ENCODE measurements at regions not wholly inside any gene's neighbourhood (a gene's known extent, or its start where the extent isn't known, plus 50 kb on each side); places are given as distances from the start of the nearest gene placed in this dataset.

DNA sequence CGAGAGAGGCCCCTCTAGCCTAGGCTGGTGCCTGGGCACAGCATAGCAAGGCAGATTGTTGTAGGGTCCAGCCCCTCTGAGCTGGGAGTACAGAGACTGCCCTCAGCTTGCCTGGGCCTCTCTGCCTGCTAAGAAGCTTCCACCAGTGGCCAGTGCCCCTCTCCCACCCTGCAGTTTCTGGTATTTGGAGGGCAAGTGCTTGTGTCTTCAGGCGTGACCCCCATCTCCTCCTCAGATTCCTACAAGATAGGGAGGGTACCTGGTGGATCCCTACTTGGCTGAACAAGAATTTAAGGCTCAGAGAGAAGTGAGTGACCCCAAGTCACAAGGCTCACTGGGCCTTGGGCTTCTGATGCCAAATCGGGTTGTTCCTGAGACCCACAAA, 152.7 kb downstream of the URI1 start:
- POLR2A ChIA-PET, result no interaction called here

More for the DNA sequence above, 152.7 kb downstream of the URI1 start:
- TF ChIP-seq SP1 (IDR thresholded peaks at IDR 0.05; ENCODE audit: low read depth) (no peak), RAD21 (IDR thresholded peaks at IDR 0.05; ENCODE audit: low read depth) (no peak), EZH2 (IDR thresholded peaks at IDR 0.05) (no peak), YY1 (IDR thresholded peaks at IDR 0.05; ENCODE audit: extremely low read depth, insufficient replicate concordance, low read depth, low read length) (no peak), SIN3A (IDR thresholded peaks at IDR 0.05; ENCODE audit: low read depth) (no peak), SRF (IDR thresholded peaks at IDR 0.05; ENCODE audit: low read depth) (no peak), POLR2AphosphoS5 (IDR thresholded peaks at IDR 0.05; ENCODE audit: low read depth, low read length) (no peak), CEBPB (IDR thresholded peaks at IDR 0.05; ENCODE audit: low read depth) (no peak), TCF7L2 (IDR thresholded peaks at IDR 0.05; ENCODE audit: borderline replicate concordance, extremely low read depth, insufficient read depth, insufficient read length) (no peak), FOSL1 (IDR thresholded peaks at IDR 0.05; ENCODE audit: low read depth) (no peak), ZNF274 (IDR thresholded peaks at IDR 0.05; ENCODE audit: low read depth, low read length) (no peak), EZH2phosphoT487 (IDR thresholded peaks at IDR 0.05; ENCODE audit: borderline replicate concordance) (no peak), CBX3 (IDR thresholded peaks at IDR 0.05; ENCODE audit: low read depth) (no peak)
- TF ChIP-seq, protein P1, sequence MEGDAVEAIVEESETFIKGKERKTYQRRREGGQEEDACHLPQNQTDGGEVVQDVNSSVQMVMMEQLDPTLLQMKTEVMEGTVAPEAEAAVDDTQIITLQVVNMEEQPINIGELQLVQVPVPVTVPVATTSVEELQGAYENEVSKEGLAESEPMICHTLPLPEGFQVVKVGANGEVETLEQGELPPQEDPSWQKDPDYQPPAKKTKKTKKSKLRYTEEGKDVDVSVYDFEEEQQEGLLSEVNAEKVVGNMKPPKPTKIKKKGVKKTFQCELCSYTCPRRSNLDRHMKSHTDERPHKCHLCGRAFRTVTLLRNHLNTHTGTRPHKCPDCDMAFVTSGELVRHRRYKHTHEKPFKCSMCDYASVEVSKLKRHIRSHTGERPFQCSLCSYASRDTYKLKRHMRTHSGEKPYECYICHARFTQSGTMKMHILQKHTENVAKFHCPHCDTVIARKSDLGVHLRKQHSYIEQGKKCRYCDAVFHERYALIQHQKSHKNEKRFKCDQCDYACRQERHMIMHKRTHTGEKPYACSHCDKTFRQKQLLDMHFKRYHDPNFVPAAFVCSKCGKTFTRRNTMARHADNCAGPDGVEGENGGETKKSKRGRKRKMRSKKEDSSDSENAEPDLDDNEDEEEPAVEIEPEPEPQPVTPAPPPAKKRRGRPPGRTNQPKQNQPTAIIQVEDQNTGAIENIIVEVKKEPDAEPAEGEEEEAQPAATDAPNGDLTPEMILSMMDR (IDR thresholded peaks at IDR 0.05 in 2 of 3, conservative IDR thresholded peaks at IDR 0.05 in 1 of 3; ENCODE audit: borderline replicate concordance in 1 of 3, insufficient read depth in 1 of 3, low read depth in 2 of 3, low read length in 2 of 3), result no peak
- TF ChIP-seq, protein P2, sequence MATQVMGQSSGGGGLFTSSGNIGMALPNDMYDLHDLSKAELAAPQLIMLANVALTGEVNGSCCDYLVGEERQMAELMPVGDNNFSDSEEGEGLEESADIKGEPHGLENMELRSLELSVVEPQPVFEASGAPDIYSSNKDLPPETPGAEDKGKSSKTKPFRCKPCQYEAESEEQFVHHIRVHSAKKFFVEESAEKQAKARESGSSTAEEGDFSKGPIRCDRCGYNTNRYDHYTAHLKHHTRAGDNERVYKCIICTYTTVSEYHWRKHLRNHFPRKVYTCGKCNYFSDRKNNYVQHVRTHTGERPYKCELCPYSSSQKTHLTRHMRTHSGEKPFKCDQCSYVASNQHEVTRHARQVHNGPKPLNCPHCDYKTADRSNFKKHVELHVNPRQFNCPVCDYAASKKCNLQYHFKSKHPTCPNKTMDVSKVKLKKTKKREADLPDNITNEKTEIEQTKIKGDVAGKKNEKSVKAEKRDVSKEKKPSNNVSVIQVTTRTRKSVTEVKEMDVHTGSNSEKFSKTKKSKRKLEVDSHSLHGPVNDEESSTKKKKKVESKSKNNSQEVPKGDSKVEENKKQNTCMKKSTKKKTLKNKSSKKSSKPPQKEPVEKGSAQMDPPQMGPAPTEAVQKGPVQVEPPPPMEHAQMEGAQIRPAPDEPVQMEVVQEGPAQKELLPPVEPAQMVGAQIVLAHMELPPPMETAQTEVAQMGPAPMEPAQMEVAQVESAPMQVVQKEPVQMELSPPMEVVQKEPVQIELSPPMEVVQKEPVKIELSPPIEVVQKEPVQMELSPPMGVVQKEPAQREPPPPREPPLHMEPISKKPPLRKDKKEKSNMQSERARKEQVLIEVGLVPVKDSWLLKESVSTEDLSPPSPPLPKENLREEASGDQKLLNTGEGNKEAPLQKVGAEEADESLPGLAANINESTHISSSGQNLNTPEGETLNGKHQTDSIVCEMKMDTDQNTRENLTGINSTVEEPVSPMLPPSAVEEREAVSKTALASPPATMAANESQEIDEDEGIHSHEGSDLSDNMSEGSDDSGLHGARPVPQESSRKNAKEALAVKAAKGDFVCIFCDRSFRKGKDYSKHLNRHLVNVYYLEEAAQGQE (IDR thresholded peaks at IDR 0.05; ENCODE audit: low read depth), result no peak
- TF ChIP-seq, protein P3, sequence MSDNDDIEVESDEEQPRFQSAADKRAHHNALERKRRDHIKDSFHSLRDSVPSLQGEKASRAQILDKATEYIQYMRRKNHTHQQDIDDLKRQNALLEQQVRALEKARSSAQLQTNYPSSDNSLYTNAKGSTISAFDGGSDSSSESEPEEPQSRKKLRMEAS (IDR thresholded peaks at IDR 0.05), result no peak
- intact Hi-C loops (cut with micrococcal nuclease), result no loop called here
- ChIA-PET CTCF (no interaction called here), RAD21 (ENCODE audit: low non-redundant PET in 1 of 2, low total read pairs in 2 of 2, uncharacterized antibody in 2 of 2, unreplicated experiment in 2 of 2) (no interaction called here)
- Histone ChIP-seq H3K36me3 (ENCODE audit: control insufficient read depth in 1 of 2, insufficient read depth in 2 of 2, low read length in 2 of 2) (no peaks in the 10 kb centered on the region), H3K9me2 (ENCODE audit: insufficient read depth) (no peaks in the 10 kb centered on the region), H3K27me3 (ENCODE audit: insufficient read depth, low read length) (no peaks in the 10 kb centered on the region), H4K20me1 (ENCODE audit: insufficient read depth) (no peaks in the 10 kb centered on the region), H3K4me1 (ENCODE audit: control insufficient read depth in 1 of 2, insufficient read depth in 2 of 2, low read length in 2 of 2) (no peaks in the 10 kb centered on the region), H3K4me2 (ENCODE audit: low read length) (no peak overlapping the region), H3K79me2 (ENCODE audit: insufficient read depth, low read length) (no peaks in the 10 kb centered on the region), H3K4me3 (replicated peaks in 1 of 2; ENCODE audit: low read depth in 1 of 2, low read length in 2 of 2) (no peak overlapping the region), H3K9ac (ENCODE audit: low read length) (no peak overlapping the region), H3K27ac (ENCODE audit: low read depth, low read length) (no peak overlapping the region), H2AFZ (ENCODE audit: low read depth, low read length, poor library complexity, severe bottlenecking) (no peak overlapping the region), H3K9me3 (ENCODE audit: control insufficient read depth in 1 of 2, insufficient read depth in 1 of 2, low read depth in 1 of 2, low read length in 2 of 2) (no peaks in the 10 kb centered on the region)
- no peak for ATAC-seq
- DNase-seq (ENCODE audit: low read depth, low spot score), result no peak
- no TSS peak for BruUV-seq (replicated peaks)
